GM21528 (cell line): ENCODE measurements at regions not wholly inside any gene's neighbourhood (a gene's known extent, or its start where the extent isn't known, plus 50 kb on each side); places are given as distances from the start of the nearest gene placed in this dataset.
A peak's percentile ranks its signal among the peaks of the same experiment; 100 is the strongest.
"Not testable (repeated sequence)": the region's sequence is repeated elsewhere in the genome, so short reads cannot be mapped to it uniquely, and the experiment has no call there.

Source experiments
- ATAC-seq: cut with Tn5 transposase; IDR thresholded peaks from one replicate; pipeline ENCODE4 v1.9.1; 2021; ENCODE audit warnings: mild to moderate bottlenecking, moderate library complexity; ENCODE audit not compliant: unreplicated experiment, low FRiP score

GRCh38 chr12:58405363-58405762 is 464.0 kb downstream of the ATP23 start:
- no peak for ATAC-seq

GRCh38 chr12:58408516-58408915 is 467.1 kb downstream of the ATP23 start:
- no peak for ATAC-seq

GRCh38 chr12:58412461-58413060 is 471.2 kb downstream of the ATP23 start:
- no peak for ATAC-seq

GRCh38 chr12:58413794-58414193 is 472.4 kb downstream of the ATP23 start:
- ATAC-seq, result no peak

- no peak for ATAC-seq
Measured at GRCh38 chr12:58414398-58414871, 473.1 kb downstream of the ATP23 start.

GRCh38 chr12:58415716-58416115 is 474.3 kb downstream of the ATP23 start:
- ATAC-seq, result no peak

GRCh38 chr12:58416236-58416635 is 474.9 kb downstream of the ATP23 start:
- ATAC-seq, result no peak

- no peak for ATAC-seq
Measured at GRCh38 chr12:58419196-58419760, 477.9 kb downstream of the ATP23 start.

GRCh38 chr12:58419905-58420304 is 478.5 kb downstream of the ATP23 start:
- ATAC-seq, result no peak

GRCh38 chr12:58420503-58420902 is 479.1 kb downstream of the ATP23 start:
- ATAC-seq, result no peak

GRCh38 chr12:58421990-58422389 is 480.6 kb downstream of the ATP23 start:
- ATAC-seq, result no peak

- peak; percentile 38 for ATAC-seq
Measured at GRCh38 chr12:58424735-58425392, 483.5 kb downstream of the ATP23 start.

- peak; percentile 95 for ATAC-seq
Measured at GRCh38 chr12:58425481-58426392, 484.4 kb downstream of the ATP23 start.

- ATAC-seq, result not testable (repeated sequence)
Measured at GRCh38 chr12:58426437-58426836, 485.1 kb downstream of the ATP23 start.

GRCh38 chr12:58433959-58434358 is 486.3 kb downstream of the LRIG3 start:
- ATAC-seq, result no peak

- no peak for ATAC-seq
Measured at GRCh38 chr12:58434726-58435125, 485.6 kb downstream of the LRIG3 start.

- no peak for ATAC-seq
Measured at GRCh38 chr12:58435647-58436046, 484.7 kb downstream of the LRIG3 start.

GRCh38 chr12:58441483-58441882 is 478.8 kb downstream of the LRIG3 start:
- ATAC-seq, result no peak

GRCh38 chr12:58443273-58443980 is 476.9 kb downstream of the LRIG3 start:
- peak; percentile 77 for ATAC-seq

- ATAC-seq, result no peak
Measured at GRCh38 chr12:58443981-58444371, 476.3 kb downstream of the LRIG3 start.
